Fibroblast of lung (primary cell): ENCODE measurements at regions not wholly inside any gene's neighbourhood (a gene's known extent, or its start where the extent isn't known, plus 50 kb on each side); places are given as distances from the start of the nearest gene placed in this dataset.

Experiments
- DNase-seq, 2 donors: peaks; one replicate each; pipeline versions ENCODE4 v3.0.0 to v3.0.0-alpha.2; 2010; ENCODE audit warnings: low read depth in 2 of 2
- H2AFZ ChIP-seq: 2 replicates; pipeline ENCODE4 v1.5.1; 2012; ENCODE audit warnings: low read length, control low read depth, inconsistent platforms
- H3K27ac ChIP-seq: 2 replicates; pipeline ENCODE4 v1.5.1; 2011; ENCODE audit warnings: low read length, control low read depth; ENCODE audit not compliant: insufficient read depth
- H3K27me3 ChIP-seq: 2 replicates; pipeline ENCODE4 v1.5.1; 2011; ENCODE audit warnings: mild to moderate bottlenecking, low read length; ENCODE audit not compliant: control insufficient read depth, insufficient read depth
- H3K36me3 ChIP-seq: 2 replicates; pipeline ENCODE4 v1.5.1; 2011; ENCODE audit warnings: low read length; ENCODE audit not compliant: control insufficient read depth, insufficient read depth
- H3K4me1 ChIP-seq: 2 replicates; pipeline ENCODE4 v1.5.1; 2011; ENCODE audit warnings: low read length; ENCODE audit not compliant: control insufficient read depth, insufficient read depth; ENCODE audit errors: extremely low read depth
- H3K4me2 ChIP-seq: 2 replicates; pipeline ENCODE4 v1.5.1; 2011; ENCODE audit warnings: low read length, control low read depth; ENCODE audit not compliant: insufficient read depth; ENCODE audit errors: extremely low read depth
- H3K4me3 ChIP-seq, 4 experiments: fragments of 200-600 bp in 1 of 4; sonication (generic) in 1 of 4; replicated peaks in 1 of 4; 2 replicates each; pipeline ENCODE4 v1.5.1; 2011 to 2016; ENCODE audit warnings: low read length in 4 of 4, low read depth in 3 of 4, mild to moderate bottlenecking in 3 of 4, control low read depth in 2 of 4, inconsistent platforms in 1 of 4, mixed read lengths in 1 of 4; ENCODE audit not compliant: insufficient read depth in 1 of 4; ENCODE audit errors: control extremely low read depth in 1 of 4
- H3K79me2 ChIP-seq: 2 replicates; pipeline ENCODE4 v1.5.1; 2012; ENCODE audit warnings: mild to moderate bottlenecking, low read length, inconsistent platforms; ENCODE audit not compliant: control insufficient read depth, insufficient read depth
- H3K9ac ChIP-seq: 2 replicates; pipeline ENCODE4 v1.5.1; 2011; ENCODE audit warnings: mild to moderate bottlenecking, low read length, control low read depth; ENCODE audit not compliant: insufficient read depth
- H3K9me3 ChIP-seq: 2 replicates; pipeline ENCODE4 v1.5.1; 2012; ENCODE audit warnings: low read depth, low read length; ENCODE audit not compliant: control insufficient read depth, insufficient read depth
- H4K20me1 ChIP-seq: 2 replicates; pipeline ENCODE4 v1.5.1; 2011; ENCODE audit warnings: low read length; ENCODE audit not compliant: control insufficient read depth, insufficient read depth; ENCODE audit errors: extremely low read depth
- EZH2 ChIP-seq: IDR thresholded peaks from 2 replicates; pipeline ENCODE4 v1.5.1; 2012; ENCODE audit warnings: low read length, control low read depth, mild to moderate bottlenecking; ENCODE audit errors: missing control alignments
- TF ChIP-seq, protein P1 (sequence below), 2 donors: IDR thresholded peaks in 1 of 2; conservative IDR thresholded peaks in 1 of 2; 1 replicate in 1 of 2; 2 replicates in 1 of 2; pipeline ENCODE4 v1.5.1; 2011 to 2012; ENCODE audit warnings: low read length in 2 of 2, control low read depth in 1 of 2, inconsistent platforms in 1 of 2, low read depth in 1 of 2, mild to moderate bottlenecking in 1 of 2

DNA sequence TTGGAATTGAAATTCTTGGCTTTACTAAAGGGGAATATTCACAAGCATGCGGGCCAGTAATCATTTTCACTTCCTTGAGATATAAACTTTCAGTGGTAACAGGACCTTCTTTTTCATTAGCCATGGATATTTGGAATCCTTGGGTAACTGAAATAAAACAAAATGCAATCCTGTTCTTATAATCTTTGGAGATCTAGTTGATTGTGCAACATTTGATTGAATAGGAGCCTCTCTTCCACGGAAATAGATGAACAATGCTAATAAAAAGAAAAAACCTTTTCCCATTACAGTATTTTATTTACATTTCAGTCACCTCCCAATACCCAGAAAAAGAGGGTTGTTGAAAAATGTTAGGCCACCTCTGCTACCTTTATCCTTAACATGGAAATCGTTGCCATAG, 225.6 kb downstream of the MAP2K6 start:
- TF ChIP-seq, protein P1, sequence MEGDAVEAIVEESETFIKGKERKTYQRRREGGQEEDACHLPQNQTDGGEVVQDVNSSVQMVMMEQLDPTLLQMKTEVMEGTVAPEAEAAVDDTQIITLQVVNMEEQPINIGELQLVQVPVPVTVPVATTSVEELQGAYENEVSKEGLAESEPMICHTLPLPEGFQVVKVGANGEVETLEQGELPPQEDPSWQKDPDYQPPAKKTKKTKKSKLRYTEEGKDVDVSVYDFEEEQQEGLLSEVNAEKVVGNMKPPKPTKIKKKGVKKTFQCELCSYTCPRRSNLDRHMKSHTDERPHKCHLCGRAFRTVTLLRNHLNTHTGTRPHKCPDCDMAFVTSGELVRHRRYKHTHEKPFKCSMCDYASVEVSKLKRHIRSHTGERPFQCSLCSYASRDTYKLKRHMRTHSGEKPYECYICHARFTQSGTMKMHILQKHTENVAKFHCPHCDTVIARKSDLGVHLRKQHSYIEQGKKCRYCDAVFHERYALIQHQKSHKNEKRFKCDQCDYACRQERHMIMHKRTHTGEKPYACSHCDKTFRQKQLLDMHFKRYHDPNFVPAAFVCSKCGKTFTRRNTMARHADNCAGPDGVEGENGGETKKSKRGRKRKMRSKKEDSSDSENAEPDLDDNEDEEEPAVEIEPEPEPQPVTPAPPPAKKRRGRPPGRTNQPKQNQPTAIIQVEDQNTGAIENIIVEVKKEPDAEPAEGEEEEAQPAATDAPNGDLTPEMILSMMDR (conservative IDR thresholded peaks at IDR 0.05 in 1 of 2, IDR thresholded peaks at IDR 0.05 in 1 of 2; ENCODE audit: low read depth in 1 of 2, low read length in 2 of 2): no peak
- no peak for TF ChIP-seq EZH2
- Histone ChIP-seq H3K27me3 (no peaks in the 10 kb centered on the region), H3K4me1 (no peaks in the 10 kb centered on the region), H3K4me2 (no peak overlapping the region), H3K79me2 (no peaks in the 10 kb centered on the region), H3K27ac (no peak overlapping the region), H2AFZ (no peak overlapping the region), H3K9ac (no peak overlapping the region), H3K4me3 (no peak overlapping the region), H4K20me1 (no peaks in the 10 kb centered on the region), H3K36me3 (no peaks in the 10 kb centered on the region), H3K9me3 (no peaks in the 10 kb centered on the region)
- DNase-seq: no peak

GRCh38 chr17:69643686-69644085, 229.2 kb downstream of the MAP2K6 start:
- Histone ChIP-seq H3K36me3 (no peaks in the 10 kb centered on the region), H3K4me3 (no peak overlapping the region), H3K9ac (no peak overlapping the region), H4K20me1 (no peaks in the 10 kb centered on the region), H2AFZ (no peak overlapping the region), H3K4me1 (no peaks in the 10 kb centered on the region), H3K27ac (no peak overlapping the region), H3K4me2 (no peak overlapping the region), H3K9me3 (no peaks in the 10 kb centered on the region), H3K27me3 (no peaks in the 10 kb centered on the region), H3K79me2 (no peaks in the 10 kb centered on the region)
- DNase-seq: no peak
- no peak for TF ChIP-seq EZH2
- TF ChIP-seq, protein P1 (conservative IDR thresholded peaks at IDR 0.05 in 1 of 2, IDR thresholded peaks at IDR 0.05 in 1 of 2; ENCODE audit: low read depth in 1 of 2, low read length in 2 of 2): no peak

DNA sequence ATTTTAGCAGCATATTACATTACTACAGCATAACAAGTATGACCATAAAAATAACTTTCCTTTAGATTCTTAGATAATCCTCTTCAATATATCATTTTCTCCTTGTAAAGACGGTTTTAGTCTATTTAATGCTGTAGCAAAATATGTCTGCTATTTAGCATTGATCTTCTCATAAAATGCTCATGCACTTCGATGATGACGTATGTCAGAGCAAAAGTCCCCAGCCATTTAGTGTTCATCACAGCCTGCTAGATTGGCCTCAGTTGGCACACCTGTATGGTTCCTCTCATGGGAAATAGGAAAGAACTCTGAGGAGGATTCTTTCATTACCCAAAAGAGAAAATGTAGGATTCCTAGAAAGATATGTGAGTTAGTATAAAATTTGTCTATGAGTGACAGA, 232.2 kb downstream of the MAP2K6 start:
- Histone ChIP-seq H3K4me1 (no peaks in the 10 kb centered on the region), H2AFZ (no peak overlapping the region), H3K4me2 (no peak overlapping the region), H3K9me3 (no peaks in the 10 kb centered on the region), H3K27ac (no peak overlapping the region), H3K79me2 (no peaks in the 10 kb centered on the region), H4K20me1 (no peaks in the 10 kb centered on the region), H3K4me3 (no peak overlapping the region), H3K36me3 (no peaks in the 10 kb centered on the region), H3K27me3 (no peaks in the 10 kb centered on the region), H3K9ac (no peak overlapping the region)
- TF ChIP-seq, protein P1 (conservative IDR thresholded peaks at IDR 0.05 in 1 of 2, IDR thresholded peaks at IDR 0.05 in 1 of 2; ENCODE audit: low read depth in 1 of 2, low read length in 2 of 2): no peak
- TF ChIP-seq EZH2: no peak
- DNase-seq: no peak
